Activated naive CD8-positive, alpha-beta T cell treated with anti-CD3 and anti-CD28 coated beads, Interleukin-2, amount 10 ng/mL, durations not matched to agents 7 days and 5 days (primary cell): ENCODE measurements at regions not wholly inside any gene's neighbourhood (a gene's known extent, or its start where the extent isn't known, plus 50 kb on each side); places are given as distances from the start of the nearest gene placed in this dataset.

Experiments used
- ATAC-seq: fragments of 150-1000 bp; cut with Tn5 transposase; one replicate; pipeline ENCODE4 v1.10.0; 2021; ENCODE audit warnings: low read depth, moderate library complexity
- POLR2A ChIA-PET: fragments of 350-600 bp; sonication (Branson Sonifier 250); formaldehyde crosslinking; loops from one replicate; lab custom pipeline; 2021; ENCODE audit warnings: antibody characterized with exemption; lab: Charles Lee
- DNase-seq: peaks from one replicate; pipeline ENCODE4 v3.0.0; 2021
- H3K27ac Mint-ChIP-seq: one replicate; pipeline ENCODE4 v1.8.0; 2022; ENCODE audit warnings: mild to moderate bottlenecking, mixed read lengths
- H3K27me3 Mint-ChIP-seq: one replicate; pipeline ENCODE4 v1.8.0; 2022; ENCODE audit warnings: mild to moderate bottlenecking, moderate library complexity, mixed read lengths
- H3K36me3 Mint-ChIP-seq: one replicate; pipeline ENCODE4 v1.8.0; 2021; ENCODE audit warnings: mild to moderate bottlenecking, mixed read lengths
- H3K4me1 Mint-ChIP-seq: one replicate; pipeline ENCODE4 v1.8.0; 2021; ENCODE audit warnings: mixed read lengths
- H3K4me3 Mint-ChIP-seq: one replicate; pipeline ENCODE4 v1.8.0; 2022; ENCODE audit warnings: mild to moderate bottlenecking, moderate library complexity, mixed read lengths
- H3K9me3 Mint-ChIP-seq: one replicate; pipeline ENCODE4 v1.8.0; 2021; ENCODE audit warnings: mixed read lengths

GRCh38 chr15:61393524-61393923 lies 164.4 kb upstream of the RORA start:
- no peak for ATAC-seq
- POLR2A ChIA-PET = no interaction called here
- Mint-ChIP-seq H3K36me3 (no peaks in the 10 kb centered on the region), H3K4me1 (peaks cover 8% of the 10 kb centered on the region), H3K9me3 (peaks cover under 1% of the 10 kb centered on the region), H3K27ac (no peak overlapping the region), H3K4me3 (no peak overlapping the region), H3K27me3 (peaks cover 6% of the 10 kb centered on the region)
- no peak for DNase-seq

- H3K4me3 Mint-ChIP-seq = no peak overlapping the region
- POLR2A ChIA-PET = interaction anchor here (1.0 kb wide), 1 partner anchor 594 kb away, joined by 3 read pairs; no protein-coding TSS in a partner anchor
- H3K9me3 Mint-ChIP-seq = peaks cover 9% of the 10 kb centered on the region
- H3K36me3 Mint-ChIP-seq = no peaks in the 10 kb centered on the region
- DNase-seq (no peak), ATAC-seq (no peak)
- H3K4me1 Mint-ChIP-seq = peaks cover 8% of the 10 kb centered on the region
- H3K27me3 Mint-ChIP-seq = peaks cover 12% of the 10 kb centered on the region
- H3K27ac Mint-ChIP-seq = no peak overlapping the region
Observed at GRCh38 chr15:61390138-61390537, 161.0 kb upstream of the RORA start.

GRCh38 chr15:61389334-61390028 lies 160.4 kb upstream of the RORA start:
- no peak overlapping the region for H3K27ac Mint-ChIP-seq
- peaks cover 8% of the 10 kb centered on the region for H3K4me1 Mint-ChIP-seq
- POLR2A ChIA-PET = interaction anchor here (1.0 kb wide), 1 partner anchor 594 kb away, joined by 3 read pairs; no protein-coding TSS in a partner anchor
- H3K9me3 Mint-ChIP-seq = peaks cover 9% of the 10 kb centered on the region
- DNase-seq = no peak
- ATAC-seq = no peak
- no peaks in the 10 kb centered on the region for H3K36me3 Mint-ChIP-seq
- H3K27me3 Mint-ChIP-seq = peaks cover 12% of the 10 kb centered on the region
- no peak overlapping the region for H3K4me3 Mint-ChIP-seq

- Mint-ChIP-seq H3K27ac (no peak overlapping the region), H3K4me1 (peaks cover 8% of the 10 kb centered on the region), H3K9me3 (peaks cover 9% of the 10 kb centered on the region), H3K4me3 (no peak overlapping the region), H3K36me3 (no peaks in the 10 kb centered on the region), H3K27me3 (peaks cover 6% of the 10 kb centered on the region)
- DNase-seq (no peak), ATAC-seq (no peak)
- POLR2A ChIA-PET = no interaction called here
Observed at GRCh38 chr15:61387675-61388074, 158.6 kb upstream of the RORA start.

GRCh38 chr15:61383421-61383820 lies 154.3 kb upstream of the RORA start:
- POLR2A ChIA-PET = no interaction called here
- DNase-seq (no peak), ATAC-seq (no peak)
- H3K4me1 Mint-ChIP-seq = no peaks in the 10 kb centered on the region
- no peak overlapping the region for H3K27ac Mint-ChIP-seq
- H3K27me3 Mint-ChIP-seq = peaks cover 9% of the 10 kb centered on the region
- H3K9me3 Mint-ChIP-seq = peaks cover 7% of the 10 kb centered on the region
- H3K36me3 Mint-ChIP-seq = no peaks in the 10 kb centered on the region
- H3K4me3 Mint-ChIP-seq = no peak overlapping the region

- ATAC-seq = no peak
- no peak overlapping the region for H3K27ac Mint-ChIP-seq
Observed at GRCh38 chr15:61382927-61383326, 153.8 kb upstream of the RORA start.

GRCh38 chr15:61381501-61381900 lies 152.4 kb upstream of the RORA start:
- Mint-ChIP-seq H3K9me3 (peaks cover 4% of the 10 kb centered on the region), H3K36me3 (no peaks in the 10 kb centered on the region), H3K27me3 (peaks cover 5% of the 10 kb centered on the region), H3K4me1 (no peaks in the 10 kb centered on the region), H3K27ac (no peak overlapping the region), H3K4me3 (no peak overlapping the region)
- ATAC-seq (no peak), DNase-seq (no peak)
- POLR2A ChIA-PET = no interaction called here

More at GRCh38 chr15:61382927-61383326, 153.8 kb upstream of the RORA start:
- H3K4me3 Mint-ChIP-seq = no peak overlapping the region
- peaks cover 9% of the 10 kb centered on the region for H3K27me3 Mint-ChIP-seq
- H3K4me1 Mint-ChIP-seq = no peaks in the 10 kb centered on the region
- POLR2A ChIA-PET = no interaction called here
- DNase-seq = no peak
- peaks cover 5% of the 10 kb centered on the region for H3K9me3 Mint-ChIP-seq
- no peaks in the 10 kb centered on the region for H3K36me3 Mint-ChIP-seq

- ATAC-seq (no peak), DNase-seq (no peak)
- H3K27ac Mint-ChIP-seq = no peak overlapping the region
- no peaks in the 10 kb centered on the region for H3K4me1 Mint-ChIP-seq
- POLR2A ChIA-PET = no interaction called here
- H3K9me3 Mint-ChIP-seq = no peaks in the 10 kb centered on the region
- H3K27me3 Mint-ChIP-seq = peaks cover 2% of the 10 kb centered on the region
- H3K4me3 Mint-ChIP-seq = no peak overlapping the region
- no peaks in the 10 kb centered on the region for H3K36me3 Mint-ChIP-seq
Observed at GRCh38 chr15:61380270-61380669, 151.2 kb upstream of the RORA start.

GRCh38 chr15:61379005-61379404 lies 149.9 kb upstream of the RORA start:
- POLR2A ChIA-PET = interaction anchor here (0.6 kb wide), 1 partner anchor 228 kb away, joined by 3 read pairs; no protein-coding TSS in a partner anchor
- Mint-ChIP-seq H3K27ac (no peak overlapping the region), H3K36me3 (no peaks in the 10 kb centered on the region), H3K4me3 (no peak overlapping the region), H3K9me3 (no peaks in the 10 kb centered on the region), H3K27me3 (peaks cover 2% of the 10 kb centered on the region), H3K4me1 (no peaks in the 10 kb centered on the region)
- ATAC-seq (no peak), DNase-seq (no peak)

GRCh38 chr15:61376961-61377360 lies 147.9 kb upstream of the RORA start:
- DNase-seq = no peak
- Mint-ChIP-seq H3K9me3 (no peaks in the 10 kb centered on the region), H3K4me1 (no peaks in the 10 kb centered on the region), H3K27me3 (peaks cover 4% of the 10 kb centered on the region), H3K36me3 (no peaks in the 10 kb centered on the region), H3K27ac (no peak overlapping the region), H3K4me3 (no peak overlapping the region)
- POLR2A ChIA-PET = no interaction called here
- no peak for ATAC-seq

- ATAC-seq (no peak), DNase-seq (no peak)
- H3K36me3 Mint-ChIP-seq = no peaks in the 10 kb centered on the region
- no peaks in the 10 kb centered on the region for H3K9me3 Mint-ChIP-seq
- no peak overlapping the region for H3K27ac Mint-ChIP-seq
- peaks cover 4% of the 10 kb centered on the region for H3K27me3 Mint-ChIP-seq
- H3K4me3 Mint-ChIP-seq = no peak overlapping the region
- H3K4me1 Mint-ChIP-seq = no peaks in the 10 kb centered on the region
- POLR2A ChIA-PET = no interaction called here
Observed at GRCh38 chr15:61376516-61376915, 147.4 kb upstream of the RORA start.

GRCh38 chr15:61374848-61375247 lies 145.7 kb upstream of the RORA start:
- Mint-ChIP-seq H3K4me1 (no peaks in the 10 kb centered on the region), H3K9me3 (no peaks in the 10 kb centered on the region), H3K27me3 (peaks cover 4% of the 10 kb centered on the region), H3K27ac (no peak overlapping the region), H3K36me3 (no peaks in the 10 kb centered on the region), H3K4me3 (no peak overlapping the region)
- DNase-seq = no peak
- no peak for ATAC-seq
- POLR2A ChIA-PET = no interaction called here

- Mint-ChIP-seq H3K4me1 (no peaks in the 10 kb centered on the region), H3K4me3 (no peak overlapping the region)
Observed at GRCh38 chr15:61367953-61368352, 138.9 kb upstream of the RORA start.

GRCh38 chr15:61364871-61365270 lies 135.8 kb upstream of the RORA start:
- no peak overlapping the region for H3K27ac Mint-ChIP-seq
- DNase-seq = no peak
- H3K4me1 Mint-ChIP-seq = no peaks in the 10 kb centered on the region
- H3K4me3 Mint-ChIP-seq = no peak overlapping the region
- POLR2A ChIA-PET = no interaction called here
- no peaks in the 10 kb centered on the region for H3K9me3 Mint-ChIP-seq
- H3K27me3 Mint-ChIP-seq = peaks cover 3% of the 10 kb centered on the region
- no peaks in the 10 kb centered on the region for H3K36me3 Mint-ChIP-seq
- no peak for ATAC-seq

More at GRCh38 chr15:61367953-61368352, 138.9 kb upstream of the RORA start:
- no peak overlapping the region for H3K27ac Mint-ChIP-seq
- POLR2A ChIA-PET = no interaction called here
- H3K36me3 Mint-ChIP-seq = no peaks in the 10 kb centered on the region
- ATAC-seq (no peak), DNase-seq (no peak)
- peaks cover 5% of the 10 kb centered on the region for H3K27me3 Mint-ChIP-seq
- H3K9me3 Mint-ChIP-seq = no peaks in the 10 kb centered on the region
